ENCODE measurements at regions not wholly inside any gene's neighbourhood (a gene's known extent, or its start where the extent isn't known, plus 50 kb on each side); places are given as distances from the start of the nearest gene placed in this dataset.

- TF ChIP-seq ZNF121 (CRISPR knock-in tag; IDR thresholded peaks at IDR 0.05) (no peak), ELF4 (CRISPR knock-in tag; IDR thresholded peaks at IDR 0.05; ENCODE audit: low read depth) (no peak), CTCF (IDR thresholded peaks at IDR 0.05) (no peak), MAX (CRISPR knock-in tag; IDR thresholded peaks at IDR 0.05) (no peak), MLX (CRISPR knock-in tag; IDR thresholded peaks at IDR 0.05) (no peak), USF1 (CRISPR knock-in tag; IDR thresholded peaks at IDR 0.05) (no peak), TEAD4 (CRISPR knock-in tag; IDR thresholded peaks at IDR 0.05) (no peak), IRF1 (CRISPR knock-in tag; IDR thresholded peaks at IDR 0.05) (no peak), HMGA2 (CRISPR knock-in tag; IDR thresholded peaks at IDR 0.05) (no peak), ZBTB43 (CRISPR knock-in tag; IDR thresholded peaks at IDR 0.05) (no peak), AFF4 (CRISPR knock-in tag; IDR thresholded peaks at IDR 0.05; ENCODE audit: borderline replicate concordance) (no peak), TEAD1 (CRISPR knock-in tag; IDR thresholded peaks at IDR 0.05) (no peak), ZNF219 (CRISPR knock-in tag; IDR thresholded peaks at IDR 0.05; ENCODE audit: borderline replicate concordance) (no peak)
These were observed 170.8 kb upstream of the KLF14 start for GRCh38 chr7:130904792-130905191.

Data from WTC11 (cell line).